HFFc6 (cell line): ENCODE measurements at regions not wholly inside any gene's neighbourhood (a gene's known extent, or its start where the extent isn't known, plus 50 kb on each side); places are given as distances from the start of the nearest gene placed in this dataset.

Experiments
- DNase-seq: peaks from one replicate; pipeline ENCODE4 v3.0.0-alpha.2; 2018
- H3K27ac Mint-ChIP-seq: 2 replicates; pipeline ENCODE4 v1.8.0; 2020; ENCODE audit warnings: mild to moderate bottlenecking, mixed read lengths
- H3K27me3 Mint-ChIP-seq: 2 replicates; pipeline ENCODE4 v1.8.0; 2021; ENCODE audit warnings: mild to moderate bottlenecking, moderate library complexity, mixed read lengths; ENCODE audit not compliant: insufficient read depth
- H3K36me3 Mint-ChIP-seq: 2 replicates; pipeline ENCODE4 v1.8.0; 2021; ENCODE audit warnings: low read depth, mixed read lengths
- H3K4me1 Mint-ChIP-seq: 2 replicates; pipeline ENCODE4 v1.8.0; 2020; ENCODE audit warnings: low read depth, mixed read lengths
- H3K4me3 Mint-ChIP-seq: 2 replicates; pipeline ENCODE4 v1.8.0; 2020; ENCODE audit warnings: mild to moderate bottlenecking, moderate library complexity, mixed read lengths
- H3K9me3 Mint-ChIP-seq: 2 replicates; pipeline ENCODE4 v1.8.0; 2020; ENCODE audit warnings: mild to moderate bottlenecking, mixed read lengths
- CTCF ChIP-seq: fragments of 200-600 bp; sonication (generic); IDR thresholded peaks from 2 replicates; pipeline ENCODE4 v1.5.0; 2021; ENCODE audit warnings: antibody characterized with exemption, mild to moderate bottlenecking

- H3K4me3 Mint-ChIP-seq, result no peak overlapping the region
- H3K36me3 Mint-ChIP-seq, result no peaks in the 10 kb centered on the region
- H3K27me3 Mint-ChIP-seq, result no peaks in the 10 kb centered on the region
- TF ChIP-seq CTCF, result no peak
- no peak overlapping the region for H3K27ac Mint-ChIP-seq
- DNase-seq, result no peak
- no peaks in the 10 kb centered on the region for H3K9me3 Mint-ChIP-seq
- no peaks in the 10 kb centered on the region for H3K4me1 Mint-ChIP-seq
Observed at GRCh38 chr7:110142939-110143526, 947.9 kb upstream of the LRRN3 start.

- no peak for TF ChIP-seq CTCF
- H3K9me3 Mint-ChIP-seq, result no peaks in the 10 kb centered on the region
- no peaks in the 10 kb centered on the region for H3K27me3 Mint-ChIP-seq
- no peak overlapping the region for H3K27ac Mint-ChIP-seq
- H3K36me3 Mint-ChIP-seq, result no peaks in the 10 kb centered on the region
- no peak for DNase-seq
- H3K4me1 Mint-ChIP-seq, result no peaks in the 10 kb centered on the region
- no peak overlapping the region for H3K4me3 Mint-ChIP-seq
Observed at GRCh38 chr7:110144599-110144998, 946.3 kb upstream of the LRRN3 start.

- Mint-ChIP-seq H3K4me1 (no peaks in the 10 kb centered on the region), H3K9me3 (no peaks in the 10 kb centered on the region), H3K4me3 (no peak overlapping the region), H3K27ac (no peak overlapping the region), H3K27me3 (no peaks in the 10 kb centered on the region), H3K36me3 (no peaks in the 10 kb centered on the region)
- no peak for TF ChIP-seq CTCF
- DNase-seq, result no peak
Observed at GRCh38 chr7:110148054-110148453, 942.9 kb upstream of the LRRN3 start.

- Mint-ChIP-seq H3K4me3 (no peak overlapping the region), H3K27me3 (no peaks in the 10 kb centered on the region), H3K36me3 (no peaks in the 10 kb centered on the region), H3K27ac (no peak overlapping the region), H3K4me1 (peaks cover 11% of the 10 kb centered on the region), H3K9me3 (no peaks in the 10 kb centered on the region)
- TF ChIP-seq CTCF, result no peak
- no peak for DNase-seq
Observed at GRCh38 chr7:110153222-110153621, 937.7 kb upstream of the LRRN3 start.

- peaks cover 25% of the 10 kb centered on the region for H3K4me1 Mint-ChIP-seq
- TF ChIP-seq CTCF, result no peak
- DNase-seq, result no peak
- no peaks in the 10 kb centered on the region for H3K36me3 Mint-ChIP-seq
- H3K27ac Mint-ChIP-seq, result no peak overlapping the region
- H3K4me3 Mint-ChIP-seq, result no peak overlapping the region
- no peaks in the 10 kb centered on the region for H3K9me3 Mint-ChIP-seq
- no peaks in the 10 kb centered on the region for H3K27me3 Mint-ChIP-seq
Observed at GRCh38 chr7:110156511-110156910, 934.4 kb upstream of the LRRN3 start.
